H1 (cell line): ENCODE measurements at regions not wholly inside any gene's neighbourhood (a gene's known extent, or its start where the extent isn't known, plus 50 kb on each side); places are given as distances from the start of the nearest gene placed in this dataset.

Experiments
- CTCF ChIA-PET: fragments of 300-600 bp; sonication (Branson Sonifier 250); formaldehyde crosslinking; loops from one replicate; lab custom pipeline; 2021; ENCODE audit not compliant: partially characterized antibody; lab: Charles Lee
- POLR2A ChIA-PET: fragments of 300-600 bp; sonication (Branson Sonifier 250); formaldehyde crosslinking; loops from one replicate; lab custom pipeline; 2021; ENCODE audit warnings: inconsistent platforms; ENCODE audit not compliant: partially characterized antibody; lab: Charles Lee
- DNase-seq, 2 experiments: peaks; one replicate each; pipeline versions ENCODE4 v3.0.0 to v3.0.0-alpha.2; 2010 to 2022; ENCODE audit warnings: low spot score in 2 of 2, low read depth in 1 of 2, mixed read lengths in 1 of 2
- FAIRE-seq: peaks from 2 replicates; lab custom pipeline; 2011; peaks lifted over from hg19 to GRCh38; lab: Jason Lieb, UNC
- H2AFZ ChIP-seq: 2 replicates; pipeline ENCODE4 v1.8.1; 2012; ENCODE audit warnings: low read length, inconsistent platforms
- H2AK5ac ChIP-seq: 2 replicates; pipeline ENCODE4 v1.6.1; 2013; ENCODE audit warnings: low read depth, low read length
- H2BK120ac ChIP-seq: replicated peaks from 2 replicates; pipeline ENCODE3; 2013; ENCODE audit warnings: low read depth, low read length, inconsistent platforms
- H2BK12ac ChIP-seq: 2 replicates; pipeline ENCODE4 v1.6.1; 2013; ENCODE audit warnings: low read depth, low read length
- H2BK15ac ChIP-seq: 2 replicates; pipeline ENCODE4 v1.6.1; 2013; ENCODE audit warnings: low read length
- H2BK20ac ChIP-seq: 2 replicates; pipeline ENCODE4 v1.6.1; 2013; ENCODE audit warnings: low read length
- H2BK5ac ChIP-seq: 2 replicates; pipeline ENCODE4 v1.6.1; 2013; ENCODE audit warnings: low read depth, low read length
- H3K14ac ChIP-seq: 2 replicates; pipeline ENCODE4 v1.6.1; 2013; ENCODE audit warnings: inconsistent platforms; ENCODE audit not compliant: insufficient read length
- H3K18ac ChIP-seq: 2 replicates; pipeline ENCODE4 v1.6.1; 2013; ENCODE audit warnings: low read length; ENCODE audit errors: extremely low read depth
- H3K23ac ChIP-seq: 2 replicates; pipeline ENCODE4 v1.6.1; 2013; ENCODE audit warnings: inconsistent platforms; ENCODE audit not compliant: insufficient read length
- H3K23me2 ChIP-seq: 2 replicates; pipeline ENCODE4 v1.6.1; 2013; ENCODE audit warnings: low read depth, low read length
- H3K27ac ChIP-seq: 2 replicates; pipeline ENCODE4 v1.6.1; 2011; ENCODE audit warnings: low read depth, low read length, inconsistent platforms
- H3K27me3 ChIP-seq, 4 experiments: replicated peaks in 1 of 4; 1 replicate in 1 of 4; 2 replicates in 3 of 4; pipeline versions ENCODE4 v1.6.1 to v1.8.1; 2011 to 2013; ENCODE audit warnings: low read length in 3 of 4, mild to moderate bottlenecking in 3 of 4, inconsistent platforms in 2 of 4, mixed read lengths in 2 of 4, moderate library complexity in 1 of 4; ENCODE audit not compliant: control insufficient read depth in 3 of 4, insufficient read depth in 3 of 4; ENCODE audit errors: extremely low read depth in 1 of 4
- H3K36me3 ChIP-seq, 4 experiments: 2 replicates each; pipeline versions ENCODE4 v1.6.1 to v1.8.1; 2011 to 2013; ENCODE audit warnings: mild to moderate bottlenecking in 4 of 4, low read length in 3 of 4, moderate library complexity in 2 of 4, control low read depth in 1 of 4, inconsistent platforms in 1 of 4; ENCODE audit not compliant: insufficient read depth in 4 of 4, control insufficient read depth in 2 of 4
- H3K4ac ChIP-seq: replicated peaks from 2 replicates; pipeline ENCODE3; 2013; ENCODE audit warnings: low read length, low read depth, mixed read lengths, inconsistent platforms; ENCODE audit not compliant: insufficient read length
- H3K4me1 ChIP-seq, 4 experiments: replicated peaks in 1 of 4; 1 replicate in 1 of 4; 2 replicates in 3 of 4; pipeline versions ENCODE4 v1.6.1 to v1.8.1; 2011 to 2013; ENCODE audit warnings: low read length in 3 of 4, inconsistent platforms in 2 of 4, mixed read lengths in 1 of 4; ENCODE audit not compliant: insufficient read depth in 4 of 4, control insufficient read depth in 3 of 4
- H3K4me2 ChIP-seq, 2 experiments: 2 replicates each; pipeline versions ENCODE4 v1.6.1 to v1.8.1; 2011 to 2013; ENCODE audit warnings: low read depth in 2 of 2, low read length in 2 of 2, control low read depth in 1 of 2, inconsistent platforms in 1 of 2, mild to moderate bottlenecking in 1 of 2; ENCODE audit not compliant: insufficient read depth in 1 of 2
- H3K4me3 ChIP-seq, 4 experiments: fragments of 200-600, 300-600 bp in 1 of 4; sonication (generic), shearing (Covaris generic), sonication (Bioruptor Twin) in 1 of 4; 2 replicates each; pipeline versions ENCODE4 v1.5.1 to v1.8.1; 2011 to 2016; ENCODE audit warnings: low read length in 4 of 4, low read depth in 3 of 4, control low read depth in 2 of 4, inconsistent platforms in 2 of 4, mild to moderate bottlenecking in 2 of 4, mixed read lengths in 1 of 4, moderate library complexity in 1 of 4; ENCODE audit not compliant: insufficient read depth in 2 of 4; ENCODE audit errors: extremely low read depth in 1 of 4
- H3K56ac ChIP-seq: replicated peaks from 2 replicates; pipeline ENCODE3; 2013; ENCODE audit warnings: low read depth, mild to moderate bottlenecking, mixed read lengths, low read length, inconsistent platforms; ENCODE audit not compliant: insufficient read length
- H3K79me1 ChIP-seq: 2 replicates; pipeline ENCODE4 v1.6.1; 2013; ENCODE audit warnings: low read depth, low read length, control low read depth
- H3K79me2 ChIP-seq, 2 experiments: 2 replicates each; pipeline versions ENCODE4 v1.6.1 to v1.8.1; 2012 to 2013; ENCODE audit warnings: low read length in 2 of 2, mild to moderate bottlenecking in 2 of 2, inconsistent platforms in 1 of 2; ENCODE audit not compliant: insufficient read depth in 2 of 2, control insufficient read depth in 1 of 2
- H3K9ac ChIP-seq, 4 experiments: replicated peaks in 1 of 4; 1 replicate in 1 of 4; 2 replicates in 3 of 4; pipeline versions ENCODE4 v1.6.1 to v1.8.1; 2011 to 2013; ENCODE audit warnings: low read depth in 3 of 4, low read length in 3 of 4, control low read depth in 2 of 4, mild to moderate bottlenecking in 2 of 4, moderate library complexity in 2 of 4, inconsistent platforms in 1 of 4; ENCODE audit errors: extremely low read depth in 1 of 4
- H3K9me3 ChIP-seq, 2 experiments: 2 replicates each; pipeline versions ENCODE4 v1.6.1 to v1.8.1; 2012 to 2013; ENCODE audit warnings: mild to moderate bottlenecking in 2 of 2, moderate library complexity in 2 of 2, control low read depth in 1 of 2, inconsistent platforms in 1 of 2, low read depth in 1 of 2, low read length in 1 of 2, mixed read lengths in 1 of 2; ENCODE audit not compliant: insufficient read depth in 2 of 2
- H4K20me1 ChIP-seq, 2 experiments: replicated peaks in 1 of 2; 2 replicates each; pipeline versions ENCODE3 to v1.8.1; 2011 to 2013; ENCODE audit warnings: inconsistent platforms in 2 of 2, low read length in 2 of 2, mild to moderate bottlenecking in 1 of 2; ENCODE audit not compliant: insufficient read depth in 2 of 2, control insufficient read depth in 1 of 2
- H4K5ac ChIP-seq: 2 replicates; pipeline ENCODE4 v1.6.1; 2013; ENCODE audit warnings: low read length, low read depth, mixed read lengths, inconsistent platforms; ENCODE audit not compliant: insufficient read length
- H4K8ac ChIP-seq: 2 replicates; pipeline ENCODE4 v1.8.0; 2013; ENCODE audit warnings: mild to moderate bottlenecking, moderate library complexity, low read length, inconsistent platforms; ENCODE audit not compliant: insufficient read depth; ENCODE audit errors: extremely low read depth
- H4K91ac ChIP-seq: replicated peaks from 2 replicates; pipeline ENCODE3; 2013; ENCODE audit warnings: low read length, mixed read lengths, inconsistent platforms; ENCODE audit not compliant: insufficient read length
- CHD1 ChIP-seq: IDR thresholded peaks from 2 replicates; pipeline ENCODE4 v1.6.1; 2012; ENCODE audit warnings: low read depth, low read length, improper control_type of control experiment
- EZH2 ChIP-seq: fragments of 200-600 bp; sonication (generic); IDR thresholded peaks from 2 replicates; pipeline ENCODE4 v1.7.1; 2012; ENCODE audit warnings: low read depth, mild to moderate bottlenecking, moderate library complexity, low read length, inconsistent platforms; ENCODE audit not compliant: severe bottlenecking
- FOSL1 ChIP-seq: IDR thresholded peaks from 2 replicates; pipeline ENCODE4 v1.6.1; 2011; ENCODE audit warnings: mild to moderate bottlenecking, low read depth, low read length, moderate library complexity; ENCODE audit not compliant: insufficient read depth
- JUN ChIP-seq: IDR thresholded peaks from 2 replicates; pipeline ENCODE4 v1.6.1; 2011; ENCODE audit warnings: low read depth, mild to moderate bottlenecking, improper control_type of control experiment, low read length
- JUND ChIP-seq: IDR thresholded peaks from 2 replicates; pipeline ENCODE4 v1.6.1; 2011; ENCODE audit warnings: mild to moderate bottlenecking, improper control_type of control experiment, low read length
- POLR2AphosphoS5 ChIP-seq: IDR thresholded peaks from 2 replicates; pipeline ENCODE4 v1.6.1; 2011; ENCODE audit warnings: low read depth, low read length
- WGBS, 2 experiments: shearing (Covaris generic) in 1 of 2; methylation state at CpG; one replicate each; pipeline versions ENCODE4 v1.1.6 to v1.1.7; 2013 to 2015; ENCODE audit warnings: low lambda C conversion rate in 2 of 2, mixed read lengths in 2 of 2, inconsistent platforms in 1 of 2, low coverage in 1 of 2, missing lambda C conversion rate in 1 of 2; ENCODE audit not compliant: insufficient replicate concordance in 2 of 2, insufficient coverage in 1 of 2, insufficient read length in 1 of 2; ENCODE audit errors: extremely low coverage in 1 of 2, missing lambda C conversion rate in 1 of 2; 5-methylcytosine and 5-hydroxymethylcytosine counted together

DNA sequence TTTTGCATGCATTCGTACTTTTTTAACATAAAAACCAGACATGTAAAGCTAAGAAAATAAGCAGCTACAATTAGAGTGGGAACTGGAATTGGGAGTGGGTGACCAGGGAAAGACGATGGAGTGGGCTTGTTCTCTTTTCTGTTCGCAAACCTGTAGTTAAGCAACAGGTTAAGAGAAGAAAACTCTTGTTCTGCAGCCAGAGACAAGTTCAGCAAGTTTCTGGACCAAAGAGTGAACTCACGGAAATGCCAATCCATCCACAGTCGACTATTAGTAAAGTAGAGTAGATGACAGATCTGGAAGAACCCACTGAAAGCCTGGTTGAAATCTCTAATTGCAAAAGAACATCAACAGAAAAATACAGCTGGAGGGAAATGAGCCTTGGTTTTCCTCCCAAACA lies 197.8 kb downstream of the TFAP2A start:
- ChIA-PET POLR2A (interaction anchor here (0.8 kb wide), 1 partner anchor 93 kb away, joined by 3 read pairs; no protein-coding TSS in a partner anchor), CTCF (no interaction called here)
- Histone ChIP-seq H2BK15ac (no peak overlapping the region), H2BK12ac (no peak overlapping the region), H4K20me1 (no peaks in the 10 kb centered on the region), H3K56ac (no peak overlapping the region), H2BK20ac (no peak overlapping the region), H3K9ac (no peak overlapping the region), H3K79me2 (no peaks in the 10 kb centered on the region), H2BK5ac (no peak overlapping the region), H4K8ac (no peak overlapping the region), H3K14ac (no peak overlapping the region), H3K23me2 (no peaks in the 10 kb centered on the region; the same call in 1 of the 2 replicates), H3K79me1 (no peaks in the 10 kb centered on the region), H3K23ac (no peak overlapping the region), H4K91ac (no peak overlapping the region), H2AK5ac (no peak overlapping the region), H3K18ac (no peak overlapping the region), H3K27ac (no peak overlapping the region), H3K4ac (no peak overlapping the region), H3K4me3 (no peak overlapping the region), H3K9me3 (no peaks in the 10 kb centered on the region)
- FAIRE-seq, result no peak
- 81% methylated on average over 5 of the region's 5 CpGs; no CpG with 5 or more reads in 1 of the 2 experiments for WGBS, 2 experiments
- no peak for DNase-seq
- TF ChIP-seq CHD1 (no peak), JUN (no peak), EZH2 (no peak), POLR2AphosphoS5 (no peak), JUND (no peak), FOSL1 (no peak)
- TF ChIP-seq, all 59 proteins: peak for 0
- Histone ChIP-seq H4K5ac (no peak overlapping the region), H3K4me1 (no peaks in the 10 kb centered on the region), H2AFZ (no peak overlapping the region), H2BK120ac (no peak overlapping the region), H3K4me2 (no peak overlapping the region), H3K27me3 (no peaks in the 10 kb centered on the region), H3K36me3 (no peaks in the 10 kb centered on the region)
